ENCODE measurements at regions not wholly inside any gene's neighbourhood (a gene's known extent, or its start where the extent isn't known, plus 50 kb on each side); places are given as distances from the start of the nearest gene placed in this dataset.
A peak's percentile ranks its signal among the peaks of the same experiment; 100 is the strongest.

DNA sequence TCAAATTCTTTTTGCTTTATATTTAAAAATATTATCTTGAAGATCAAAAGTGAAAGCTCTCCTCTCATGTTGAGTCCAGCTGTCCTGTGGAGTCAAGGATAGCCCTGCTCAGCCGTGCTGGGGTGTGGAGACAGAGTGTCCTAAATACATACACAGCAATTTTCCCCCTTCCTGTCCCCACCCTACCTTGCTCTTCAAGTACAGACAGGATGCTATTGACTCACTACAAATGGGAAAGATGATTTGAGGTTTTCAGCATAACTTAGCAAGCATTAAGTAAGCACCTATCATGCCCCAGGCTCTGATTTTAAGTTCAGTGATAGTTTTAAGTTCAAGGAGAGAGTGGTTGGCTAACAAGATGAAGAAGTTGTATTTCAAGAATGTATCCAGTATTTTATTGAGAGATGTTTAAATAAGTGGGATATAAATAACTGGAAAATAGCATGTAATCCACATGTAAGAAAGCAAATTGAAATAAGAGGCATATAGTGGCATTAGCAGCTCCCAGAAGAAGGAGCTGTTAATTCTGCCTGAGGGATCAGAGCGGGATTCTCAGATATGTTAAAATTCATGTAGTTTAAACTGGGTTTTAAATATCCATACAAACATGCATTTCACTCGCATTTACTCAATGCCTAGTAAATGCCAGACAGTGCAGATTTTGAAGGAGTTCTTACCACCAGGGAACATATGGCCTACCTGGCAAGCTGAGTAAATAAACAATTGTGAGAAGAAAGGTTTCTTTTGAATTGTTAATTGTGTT, 183.5 kb upstream of the ANKFN1 start:
- Histone ChIP-seq H2BK5ac (ENCODE audit: low read depth, low read length) (no peak overlapping the region), H3K4me3 (ENCODE audit: extremely low read depth in 1 of 4, insufficient read depth in 2 of 4, low read depth in 3 of 4, low read length in 4 of 4) (no peak overlapping the region), H3K23me2 (ENCODE audit: low read depth, low read length) (peaks cover 3% of the 10 kb centered on the region; the same call in 1 of the 2 replicates), H3K36me3 (ENCODE audit: control insufficient read depth in 2 of 4, insufficient read depth in 4 of 4, low read length in 3 of 4) (no peaks in the 10 kb centered on the region; a peak in 1 of 8 replicates), H3K18ac (ENCODE audit: extremely low read depth, low read length) (no peak overlapping the region), H3K14ac (ENCODE audit: insufficient read length) (no peak overlapping the region), H3K56ac (replicated peaks; ENCODE audit: insufficient read length, low read depth, low read length) (no peak overlapping the region), H2BK120ac (replicated peaks; ENCODE audit: low read depth, low read length) (no peak overlapping the region), H3K4me1 (replicated peaks in 1 of 4; ENCODE audit: control insufficient read depth in 3 of 4, insufficient read depth in 4 of 4, low read length in 3 of 4) (peaks cover 0 to 9% (median 1%) of the 10 kb centered on the region in 4 experiments; a peak in 2 of 7 replicates), H3K23ac (ENCODE audit: insufficient read length) (no peak overlapping the region), H3K79me2 (ENCODE audit: control insufficient read depth in 1 of 2, insufficient read depth in 2 of 2, low read length in 2 of 2) (no peaks in the 10 kb centered on the region), H2BK20ac (ENCODE audit: low read length) (peak overlapping the region; percentile 17), H2BK15ac (ENCODE audit: low read length) (no peak overlapping the region), H3K9ac (replicated peaks in 1 of 4; ENCODE audit: extremely low read depth in 1 of 4, low read depth in 3 of 4, low read length in 3 of 4) (no peak overlapping the region), H3K4me2 (ENCODE audit: insufficient read depth in 1 of 2, low read depth in 2 of 2, low read length in 2 of 2) (peak overlapping the region in 1 of 2 experiments; percentile 31; a peak in 1 of 4 replicates), H4K8ac (ENCODE audit: extremely low read depth, insufficient read depth, low read length) (no peak overlapping the region), H3K4ac (replicated peaks; ENCODE audit: insufficient read length, low read depth, low read length) (no peak overlapping the region), H4K5ac (ENCODE audit: insufficient read length, low read depth, low read length) (no peak overlapping the region), H3K27ac (ENCODE audit: low read depth, low read length) (no peak overlapping the region), H2AK5ac (ENCODE audit: low read depth, low read length) (no peak overlapping the region), H2BK12ac (ENCODE audit: low read depth, low read length) (no peak overlapping the region), H3K27me3 (replicated peaks in 1 of 4; ENCODE audit: control insufficient read depth in 3 of 4, extremely low read depth in 1 of 4, insufficient read depth in 3 of 4, low read length in 3 of 4) (no peaks in the 10 kb centered on the region; a peak in 1 of 7 replicates), H4K20me1 (replicated peaks in 1 of 2; ENCODE audit: control insufficient read depth in 1 of 2, insufficient read depth in 2 of 2, low read length in 2 of 2) (no peaks in the 10 kb centered on the region), H3K79me1 (ENCODE audit: low read depth, low read length) (no peaks in the 10 kb centered on the region), H3K9me3 (ENCODE audit: insufficient read depth in 2 of 2, low read depth in 1 of 2, low read length in 1 of 2) (no peaks in the 10 kb centered on the region), H2AFZ (ENCODE audit: low read length) (no peak overlapping the region), H4K91ac (replicated peaks; ENCODE audit: insufficient read length, low read length) (no peak overlapping the region)
- ChIA-PET POLR2A (ENCODE audit: partially characterized antibody) (no interaction called here), CTCF (ENCODE audit: partially characterized antibody) (no interaction called here)
- 0 out of 2 replicates have a peak, but pooled peaks have one; percentile 45 for TF ChIP-seq TCF12 (IDR thresholded peaks at IDR 0.05; ENCODE audit: low read depth, low read length)
- TF ChIP-seq, protein P1, sequence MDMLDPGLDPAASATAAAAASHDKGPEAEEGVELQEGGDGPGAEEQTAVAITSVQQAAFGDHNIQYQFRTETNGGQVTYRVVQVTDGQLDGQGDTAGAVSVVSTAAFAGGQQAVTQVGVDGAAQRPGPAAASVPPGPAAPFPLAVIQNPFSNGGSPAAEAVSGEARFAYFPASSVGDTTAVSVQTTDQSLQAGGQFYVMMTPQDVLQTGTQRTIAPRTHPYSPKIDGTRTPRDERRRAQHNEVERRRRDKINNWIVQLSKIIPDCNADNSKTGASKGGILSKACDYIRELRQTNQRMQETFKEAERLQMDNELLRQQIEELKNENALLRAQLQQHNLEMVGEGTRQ (IDR thresholded peaks at IDR 0.05; ENCODE audit: low read length): no peak
- DNase-seq (ENCODE audit: low read depth in 1 of 2, low spot score in 2 of 2): no peak
- no peak for FAIRE-seq
- 53% methylated on average over 3 of the region's 3 CpGs; no CpG with 5 or more reads in 1 of the 2 experiments for WGBS, 2 experiments (ENCODE audit: extremely low coverage in 1 of 2, insufficient coverage in 1 of 2, insufficient read length in 1 of 2, insufficient replicate concordance in 2 of 2, low coverage in 1 of 2, low lambda C conversion rate in 2 of 2, missing lambda C conversion rate in 1 of 2)
